GM18502 (cell line): ENCODE measurements at regions not wholly inside any gene's neighbourhood (a gene's known extent, or its start where the extent isn't known, plus 50 kb on each side); places are given as distances from the start of the nearest gene placed in this dataset.
A peak's percentile ranks its signal among the peaks of the same experiment; 100 is the strongest.

Experiments
- ATAC-seq: cut with Tn5 transposase; IDR thresholded peaks from one replicate; pipeline ENCODE4 v1.9.1; 2021; ENCODE audit warnings: mild to moderate bottlenecking; ENCODE audit not compliant: unreplicated experiment, poor library complexity

DNA sequence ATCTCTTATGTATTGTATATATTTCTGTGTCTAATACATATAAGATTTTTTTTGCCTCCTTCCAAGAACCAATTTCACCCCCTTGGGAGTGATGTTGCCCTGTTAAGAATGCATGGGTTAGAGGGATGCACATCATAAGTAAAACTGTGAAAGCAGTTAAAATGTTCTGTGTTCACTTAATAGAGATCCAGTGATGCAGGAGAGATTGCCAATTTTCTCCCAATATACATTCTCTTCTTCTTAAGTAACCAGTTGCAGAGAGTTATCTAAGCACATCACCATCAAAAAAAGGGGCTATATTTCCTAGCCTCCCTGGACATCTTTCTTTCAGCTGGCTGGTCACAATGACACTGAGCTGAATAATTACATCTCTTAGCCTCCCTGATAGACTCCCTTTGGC is 307.0 kb downstream of the OSTF1 start:
- no peak for ATAC-seq

DNA sequence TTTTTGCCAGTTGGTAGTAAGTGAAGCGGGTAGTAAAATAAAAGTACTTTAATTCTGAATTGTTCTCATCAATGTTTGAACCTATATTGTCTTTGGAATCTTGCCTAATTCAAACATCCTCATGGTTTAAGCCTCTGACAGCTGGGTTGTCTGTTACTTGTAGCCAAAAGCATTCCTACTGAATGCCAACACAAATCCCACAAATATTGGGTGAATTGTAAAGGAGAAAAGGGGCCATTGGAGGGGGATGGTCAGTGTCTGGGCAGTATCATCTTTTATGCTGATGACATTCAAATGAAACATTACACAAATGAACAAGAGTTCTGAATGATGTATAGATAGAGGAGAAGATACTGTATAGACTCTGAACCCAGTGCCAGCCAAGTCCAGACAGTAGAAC is 309.5 kb downstream of the OSTF1 start:
- no peak for ATAC-seq

DNA sequence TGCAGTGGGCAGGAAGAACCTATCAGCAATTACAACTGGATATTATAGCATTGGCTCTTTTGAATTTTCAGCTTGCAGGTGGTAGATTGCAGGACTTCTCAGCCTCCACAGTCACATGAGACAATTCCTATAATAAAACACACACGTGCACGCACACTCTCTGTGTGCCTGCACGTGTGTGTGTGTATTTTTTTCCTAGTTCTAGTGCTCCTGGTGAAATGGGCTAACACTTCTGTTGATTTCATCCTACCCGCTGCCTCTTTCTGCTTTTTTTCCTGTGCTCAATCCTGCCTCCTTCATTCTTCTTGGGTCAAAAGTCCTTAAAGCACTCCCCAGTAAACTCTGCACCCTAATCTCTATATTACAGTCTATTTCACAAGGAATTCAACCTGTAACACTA is 320.1 kb downstream of the OSTF1 start:
- no peak for ATAC-seq

DNA sequence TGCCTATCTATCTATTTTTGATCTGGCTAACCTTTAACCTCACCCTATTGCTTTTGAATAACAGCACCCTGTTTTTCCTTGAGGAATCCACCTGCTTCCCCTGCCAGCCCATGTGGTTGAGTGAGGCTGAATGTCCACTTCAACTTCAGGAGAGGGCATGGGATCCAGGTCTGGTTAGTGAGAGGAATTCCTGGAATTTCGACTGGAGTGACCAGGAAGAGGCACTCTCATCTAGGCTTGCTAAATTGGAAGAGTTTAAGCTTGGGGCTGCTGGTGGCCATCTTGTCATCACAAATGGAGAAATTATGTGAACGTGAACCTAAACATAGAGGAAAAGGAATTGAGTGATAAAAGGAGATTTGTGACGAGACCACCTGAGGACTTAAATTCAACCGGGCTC is 322.1 kb downstream of the OSTF1 start:
- no peak for ATAC-seq

DNA sequence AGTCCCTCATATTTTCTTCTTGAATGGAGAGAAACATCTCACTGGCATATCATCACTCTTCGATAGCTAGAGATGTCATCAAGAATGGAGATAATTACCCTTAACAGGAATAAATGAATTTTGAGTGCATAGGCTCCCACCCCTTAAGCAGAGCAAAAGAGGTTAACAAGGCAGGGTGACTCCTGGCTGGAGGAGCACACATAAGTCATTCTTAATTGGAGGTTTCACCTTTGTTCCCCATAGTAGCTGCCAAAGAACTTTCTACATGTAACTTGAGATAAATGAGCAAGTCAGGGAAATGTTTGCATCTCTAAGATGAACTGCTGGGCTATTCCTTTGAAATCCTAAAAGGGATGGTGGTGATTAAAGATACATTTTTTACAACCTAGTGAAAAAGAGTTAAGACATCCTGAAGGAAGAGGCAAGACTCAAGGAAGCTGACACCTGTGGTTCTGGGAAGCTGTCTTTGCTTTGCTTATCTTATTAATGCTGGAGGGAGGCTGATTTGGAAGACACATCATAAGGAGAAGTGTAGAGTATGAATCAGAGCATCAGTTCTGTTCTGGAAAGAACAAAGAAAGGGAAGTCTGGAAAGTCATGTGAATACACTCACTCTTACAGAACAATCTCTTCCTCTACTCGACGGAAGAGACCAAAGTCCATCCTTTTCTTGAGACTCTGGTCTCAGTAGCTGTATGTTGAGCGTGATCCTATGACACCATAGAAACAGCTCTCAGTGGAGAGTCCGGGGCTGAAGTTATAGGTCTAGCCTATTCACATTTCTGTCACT is 326.3 kb downstream of the OSTF1 start:
- no peak for ATAC-seq

DNA sequence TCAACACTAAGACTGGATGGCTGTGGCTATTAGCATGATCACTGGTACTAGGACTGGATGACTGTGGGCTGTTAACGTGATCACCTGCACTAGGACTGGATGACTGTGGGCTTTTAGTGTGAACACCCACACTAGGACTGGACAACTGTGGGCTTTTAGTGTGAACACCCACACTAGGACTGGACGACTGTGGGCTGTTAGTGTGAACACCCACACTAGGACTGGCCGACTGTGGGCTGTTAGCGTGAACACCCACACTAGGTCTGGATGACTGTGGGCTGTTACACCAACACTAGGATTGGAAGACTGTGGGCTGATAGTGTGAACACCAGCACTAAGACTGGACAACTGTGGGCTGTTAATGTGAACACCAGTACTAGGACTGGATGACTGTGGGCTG is 329.2 kb downstream of the OSTF1 start:
- no peak for ATAC-seq

DNA sequence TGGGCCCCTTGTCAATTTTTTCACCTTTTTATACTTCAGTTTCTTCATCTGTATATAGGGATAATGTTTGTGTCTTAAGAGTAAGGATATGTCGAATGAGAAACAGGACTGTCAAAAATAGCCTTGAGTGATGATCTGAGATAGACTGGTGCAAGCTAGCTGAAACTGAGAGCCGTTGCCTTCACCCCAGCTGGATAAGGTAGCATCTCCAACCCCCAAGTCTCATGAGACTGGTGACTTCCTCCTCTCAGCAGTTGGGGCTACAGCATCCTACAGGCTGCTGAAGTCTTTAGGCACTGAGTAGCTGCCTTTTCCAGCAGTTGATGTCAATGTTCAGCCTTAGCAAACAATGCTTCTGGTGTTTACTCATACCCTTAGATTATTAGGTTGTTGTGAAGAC is 330.2 kb downstream of the OSTF1 start:
- peak; percentile 71 for ATAC-seq

DNA sequence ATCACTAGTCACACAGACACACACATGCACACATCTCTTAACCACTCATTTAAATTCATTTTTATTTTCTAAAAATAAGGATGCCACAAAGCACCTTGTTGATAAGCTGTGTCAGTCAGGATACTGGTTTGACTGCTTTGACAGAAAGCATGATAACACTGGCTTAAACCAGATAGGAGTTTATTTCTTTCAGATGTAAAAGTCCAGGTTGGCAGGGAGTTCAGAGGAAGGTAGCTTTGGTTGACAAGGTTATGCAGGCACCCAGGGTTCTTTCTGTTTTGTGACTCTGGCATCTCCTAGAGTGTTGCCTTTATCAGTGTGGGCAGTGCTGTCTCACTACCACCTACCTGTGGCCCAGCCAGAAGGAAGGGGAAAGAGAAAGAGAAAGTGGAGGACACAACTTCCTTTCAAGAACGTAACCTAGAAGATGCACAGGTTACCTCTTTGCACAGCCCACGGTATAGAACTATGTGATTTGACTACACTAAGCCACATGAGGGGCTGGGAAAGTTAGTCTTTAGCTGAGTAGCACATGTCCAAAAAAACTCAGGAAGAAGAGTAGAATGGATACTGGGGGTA is 334.7 kb downstream of the OSTF1 start:
- ATAC-seq = no peak

DNA sequence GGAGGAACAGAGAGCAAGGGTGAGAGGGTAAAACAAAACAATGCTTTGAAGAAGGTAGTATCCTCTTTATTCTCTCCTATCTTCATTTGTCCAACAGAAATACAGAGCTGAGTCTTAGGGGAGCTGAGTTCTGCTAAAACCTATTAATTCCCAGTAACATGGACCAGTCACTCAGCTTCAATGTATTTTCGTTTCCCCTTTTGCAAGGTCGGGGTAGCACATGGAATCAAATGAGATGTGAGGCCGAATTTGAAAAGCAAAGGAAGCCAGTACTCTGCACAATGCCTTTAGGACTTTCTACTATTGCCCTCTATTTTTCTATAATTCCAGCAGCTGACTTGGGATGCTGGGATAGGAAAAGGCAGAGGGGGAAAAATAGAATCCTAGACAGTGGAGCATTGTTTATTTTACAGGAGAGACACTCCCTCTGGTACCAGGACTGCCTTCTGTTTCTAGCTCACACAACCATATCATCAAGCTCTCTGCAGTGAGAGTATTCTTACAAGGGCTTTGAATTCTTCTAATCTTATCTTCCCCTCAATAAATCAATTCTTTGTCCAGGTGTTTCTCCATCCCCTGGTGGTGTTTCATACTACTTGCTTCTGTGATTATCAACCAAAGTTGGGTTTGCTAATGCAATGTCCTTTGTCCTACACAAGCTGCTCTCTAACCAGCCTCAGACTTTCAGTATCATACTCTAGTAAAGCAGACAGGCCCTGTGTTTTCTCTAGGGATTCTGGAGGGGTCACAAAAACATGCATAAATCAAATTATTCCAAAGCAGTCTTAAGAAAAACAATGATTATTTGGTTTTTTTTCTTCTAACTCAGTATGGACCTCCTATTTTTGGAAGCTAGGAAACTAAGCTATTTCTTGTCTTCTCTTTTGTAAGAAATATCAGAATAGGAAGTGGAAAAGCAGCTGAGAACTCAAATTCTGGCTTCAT is 341.5 kb downstream of the OSTF1 start:
- ATAC-seq = no peak

DNA sequence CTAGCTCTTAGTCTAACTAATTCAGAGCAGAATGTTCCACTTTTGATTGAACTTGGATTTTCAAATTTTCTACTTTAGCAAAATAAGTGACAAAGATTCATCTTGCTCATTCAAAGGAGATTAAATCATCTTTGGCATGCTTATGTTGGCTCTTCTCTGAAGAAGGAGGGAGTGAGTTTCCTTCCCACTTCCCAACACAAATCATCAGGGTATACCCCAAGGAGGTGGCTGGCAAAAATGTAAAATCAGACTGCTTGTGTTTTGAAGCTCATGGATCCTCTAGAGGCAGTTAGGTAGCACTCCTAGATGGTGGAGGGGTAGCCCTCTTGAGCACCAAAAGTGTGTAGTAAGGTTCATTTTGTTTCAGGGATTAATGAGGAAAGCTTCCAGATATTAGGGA is 343.1 kb downstream of the OSTF1 start:
- ATAC-seq = no peak

DNA sequence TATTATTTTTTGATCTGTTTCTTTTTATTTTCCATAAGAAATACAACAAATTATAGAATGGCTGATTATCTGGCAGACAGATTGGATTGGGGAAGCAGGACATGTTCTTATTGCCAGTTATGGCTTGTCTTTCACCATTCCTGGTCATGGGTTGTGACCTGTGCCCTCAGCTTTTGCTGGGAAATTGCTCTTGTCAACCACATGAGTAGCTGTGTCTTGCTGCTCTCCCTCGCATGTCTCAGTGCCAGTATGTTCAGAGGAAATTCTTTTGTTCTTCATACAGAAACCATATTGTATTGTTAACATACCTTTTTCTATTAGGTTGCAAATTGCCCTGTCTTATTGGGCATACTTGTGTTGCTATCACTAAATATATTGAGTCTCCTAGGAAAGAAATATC is 344.1 kb downstream of the OSTF1 start:
- ATAC-seq = no peak

DNA sequence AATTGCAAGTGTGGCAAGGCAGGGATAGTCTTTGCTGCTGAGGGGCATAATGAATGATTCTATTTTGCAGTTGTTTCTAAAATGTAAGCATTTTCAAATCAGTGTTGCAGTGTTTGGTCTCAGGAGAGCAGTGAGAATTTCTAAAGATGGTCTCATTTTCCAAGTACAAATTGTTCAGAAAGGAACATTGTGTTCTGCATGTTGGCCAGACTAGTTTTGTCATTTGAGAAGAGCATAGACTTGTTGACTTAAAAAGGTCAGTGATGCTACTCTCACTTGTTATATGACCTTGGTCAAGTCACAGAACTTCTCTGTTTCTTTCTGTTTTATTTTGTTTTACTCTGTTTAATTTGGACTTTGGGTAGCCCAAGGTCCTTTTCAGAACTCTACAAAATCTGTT is 344.6 kb downstream of the OSTF1 start:
- ATAC-seq = no peak

DNA sequence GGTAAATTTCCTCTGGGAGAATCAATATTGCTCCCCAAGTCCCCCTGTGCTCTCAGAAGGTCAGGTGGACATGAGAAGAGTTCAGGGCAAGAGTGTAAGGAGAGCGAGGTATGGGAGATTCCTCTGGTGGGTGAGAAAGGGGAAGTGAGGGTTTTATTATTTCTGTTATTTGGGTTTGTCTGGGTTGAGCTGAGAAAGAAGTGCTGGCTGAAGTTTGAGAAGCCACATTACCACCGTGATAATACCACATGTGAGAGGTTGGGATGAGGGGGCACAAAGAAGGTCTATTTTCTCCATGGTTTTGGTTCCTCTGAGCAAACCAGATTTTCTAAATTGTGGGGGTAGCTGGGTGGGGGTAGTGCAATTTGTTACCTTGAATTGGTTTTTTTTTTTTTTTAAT is 350.4 kb downstream of the OSTF1 start:
- ATAC-seq = peak; percentile 73

DNA sequence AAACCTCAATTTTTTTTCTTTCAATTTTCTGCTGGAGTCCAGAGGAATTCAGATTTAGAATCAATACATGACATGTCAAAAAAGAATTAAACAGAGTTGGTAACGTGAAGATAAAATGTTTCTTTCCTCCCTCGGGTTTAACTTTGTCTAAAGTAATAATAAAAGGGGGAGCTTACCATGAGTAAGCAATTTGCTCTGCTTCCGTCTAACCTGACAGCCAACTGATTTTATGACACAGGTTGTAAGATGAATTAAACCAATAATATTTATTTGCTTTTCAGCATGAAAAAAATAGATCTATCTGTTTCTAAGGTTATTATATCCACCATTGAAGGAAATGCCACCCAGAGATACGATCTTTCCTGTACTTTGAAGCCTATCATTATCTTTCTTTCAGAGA is 352.6 kb downstream of the OSTF1 start:
- ATAC-seq = no peak

DNA sequence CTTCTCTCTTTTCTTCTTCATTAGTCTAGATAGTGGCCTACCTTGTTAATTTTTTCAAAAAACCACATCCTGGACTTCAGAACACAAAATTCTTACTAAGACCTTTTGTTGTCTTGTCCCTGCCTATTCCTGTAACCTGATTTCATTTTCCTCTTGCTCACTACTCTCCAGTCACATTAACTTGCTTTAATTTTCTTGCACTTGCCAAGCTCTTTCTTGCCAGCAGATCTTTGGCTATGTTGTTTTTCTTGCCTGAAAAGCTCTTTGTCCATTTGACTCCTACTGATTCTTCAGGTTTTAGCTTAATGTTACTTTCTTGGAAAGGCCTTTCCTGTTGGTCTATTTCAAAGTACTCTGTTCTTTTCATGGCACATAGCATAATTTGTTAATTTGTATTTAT is 356.8 kb downstream of the OSTF1 start:
- no peak for ATAC-seq

DNA sequence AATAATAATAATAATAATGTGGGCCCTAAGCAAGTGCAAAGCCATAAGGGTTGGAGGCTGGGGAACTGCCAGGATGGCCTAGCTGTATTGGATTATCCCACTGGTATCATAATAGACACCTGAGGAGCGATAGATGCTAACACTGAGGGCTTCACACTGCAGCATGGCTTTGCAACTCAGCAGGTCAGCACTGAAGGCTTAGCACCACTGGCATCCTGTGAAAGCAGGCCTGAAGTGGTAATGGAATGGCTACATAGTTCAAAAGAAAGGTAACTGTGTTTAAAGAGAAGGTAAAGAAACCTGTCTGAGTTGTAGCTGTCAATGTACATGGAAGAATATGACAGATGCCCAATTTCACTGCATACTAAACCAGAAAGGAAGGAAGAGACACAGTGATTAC is 359.0 kb downstream of the OSTF1 start:
- ATAC-seq = no peak

DNA sequence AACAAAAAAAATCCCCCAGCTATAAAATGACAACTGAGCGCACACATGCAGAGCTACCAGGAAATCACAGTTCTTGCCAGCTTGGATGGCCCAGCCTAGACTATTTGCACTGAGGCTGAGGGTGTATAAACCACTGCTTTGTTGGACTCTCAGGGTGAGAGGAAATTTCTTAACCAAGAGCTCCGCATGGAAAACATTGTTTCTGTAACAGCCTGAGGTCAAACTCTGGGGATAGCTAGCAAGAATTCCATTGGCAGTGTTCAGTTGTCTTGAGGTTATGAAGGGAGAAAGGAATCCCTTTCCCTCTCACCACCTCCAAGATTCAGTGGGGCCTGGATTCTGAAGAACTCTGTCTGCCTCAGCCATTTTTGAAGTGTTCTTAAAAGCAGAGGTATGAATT is 360.0 kb downstream of the OSTF1 start:
- no peak for ATAC-seq

DNA sequence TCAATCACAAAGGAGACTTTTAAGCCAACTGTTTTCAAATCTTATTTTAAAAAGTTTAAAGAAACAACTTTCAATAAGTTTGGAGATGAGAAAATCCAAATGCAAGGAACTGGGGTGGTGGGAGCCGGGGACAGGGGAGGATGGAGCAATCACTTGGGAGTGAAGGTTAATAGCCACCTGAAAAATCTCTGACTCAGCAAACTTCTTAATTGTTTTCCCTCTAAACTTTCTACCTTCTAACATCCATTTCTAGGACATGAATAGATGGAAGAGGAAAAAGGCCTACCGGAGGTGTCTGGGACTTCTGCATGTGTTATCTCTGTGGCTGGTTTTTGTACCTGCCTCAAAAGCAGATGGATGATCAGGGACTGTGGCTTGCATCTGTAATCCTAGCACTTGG is 360.6 kb downstream of the OSTF1 start:
- ATAC-seq = no peak

DNA sequence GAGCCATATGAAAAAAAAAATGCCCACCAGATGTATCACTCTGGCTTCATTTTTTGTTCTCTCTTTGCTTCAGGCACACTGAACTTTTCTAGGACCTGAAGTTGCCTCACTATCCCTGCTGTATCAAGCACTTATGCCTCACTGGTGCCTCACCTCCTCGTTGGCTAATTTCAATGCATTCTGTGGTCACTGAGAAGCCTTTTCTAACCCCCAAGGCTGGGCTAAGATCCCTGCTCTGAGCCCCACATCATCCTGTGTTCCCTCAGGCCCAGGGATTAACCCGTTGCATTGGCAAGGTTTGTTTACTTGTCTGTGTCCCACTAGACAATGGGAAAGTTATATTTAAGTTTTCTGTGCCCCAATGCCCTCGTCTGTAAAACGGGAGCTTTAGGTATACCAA is 362.7 kb downstream of the OSTF1 start:
- no peak for ATAC-seq

DNA sequence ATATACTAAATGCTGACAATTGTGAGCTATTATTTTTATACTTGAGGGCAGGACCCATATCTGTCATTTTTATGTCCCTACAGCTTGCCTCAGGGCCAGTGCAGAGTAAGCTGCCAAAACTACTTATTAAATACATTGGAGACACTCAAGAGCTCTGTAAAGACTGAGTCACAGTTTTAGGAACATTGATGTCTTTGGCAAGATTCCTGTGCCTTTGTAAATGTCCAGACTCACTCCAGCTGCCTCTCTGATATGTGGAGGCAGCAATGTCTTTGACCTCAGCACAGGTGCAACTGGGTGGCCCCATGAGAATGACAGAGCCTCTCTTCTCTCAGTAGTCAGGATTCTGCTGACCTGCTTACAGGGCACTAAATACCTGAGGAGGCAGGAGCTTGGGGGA is 363.2 kb downstream of the OSTF1 start:
- no peak for ATAC-seq

DNA sequence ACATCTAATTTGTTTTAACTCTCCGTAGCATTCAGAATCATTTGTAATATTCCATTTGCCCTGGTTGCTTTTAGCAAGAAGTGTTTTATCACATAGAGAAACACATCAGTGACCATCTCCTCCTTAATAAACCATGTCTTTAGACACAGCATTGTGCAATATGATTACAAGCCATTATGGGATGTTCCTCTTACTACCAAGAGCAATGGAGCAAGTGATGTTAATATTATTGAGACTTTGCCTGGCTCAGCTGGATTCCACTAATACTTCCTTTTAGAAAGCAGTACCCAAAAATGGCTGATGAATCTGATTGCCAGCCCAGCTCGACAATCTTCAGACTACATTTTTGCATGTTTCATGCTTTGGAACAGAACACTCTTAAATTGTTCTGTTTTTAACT is 364.2 kb downstream of the OSTF1 start:
- ATAC-seq = no peak
